GM23338 (cell line): ENCODE measurements at regions not wholly inside any gene's neighbourhood (a gene's known extent, or its start where the extent isn't known, plus 50 kb on each side); places are given as distances from the start of the nearest gene placed in this dataset.

ENCODE experiments used
- ATAC-seq: fragments of 200-7000 bp; cut with Tn5 transposase; 3 replicates; pipeline ENCODE4 v1.9.1; 2020
- DNase-seq: peaks from one replicate; pipeline ENCODE4 v3.0.0-alpha.2; 2015; ENCODE audit warnings: low spot score
- H2AFZ ChIP-seq: fragments of 200-600 bp; sonication (generic); 2 replicates; pipeline ENCODE4 v1.8.0; 2016; ENCODE audit warnings: antibody characterized with exemption, mild to moderate bottlenecking, moderate library complexity
- H3F3A ChIP-seq: fragments of 200-600 bp; sonication (generic); replicated peaks from 2 replicates; pipeline ENCODE4 v1.8.0; 2017; ENCODE audit warnings: antibody characterized with exemption, mixed run types, low read depth
- H3K27ac ChIP-seq: fragments of 200-600 bp; sonication (generic); 2 replicates; pipeline ENCODE4 v1.6.1; 2016; ENCODE audit warnings: low read depth
- H3K27me3 ChIP-seq: fragments of 200-600 bp; sonication (generic); 2 replicates; pipeline ENCODE4 v1.8.0; 2016; ENCODE audit warnings: mild to moderate bottlenecking, mixed run types, moderate library complexity; ENCODE audit not compliant: insufficient read depth
- H3K36me3 ChIP-seq: fragments of 200-600 bp; sonication (generic); 2 replicates; pipeline ENCODE4 v1.8.0; 2016; ENCODE audit warnings: mild to moderate bottlenecking; ENCODE audit not compliant: insufficient read depth
- H3K4me1 ChIP-seq: fragments of 200-600 bp; sonication (generic); 2 replicates; pipeline ENCODE4 v1.8.0; 2016; ENCODE audit warnings: mild to moderate bottlenecking, moderate library complexity; ENCODE audit not compliant: insufficient read depth
- H3K4me2 ChIP-seq: fragments of 200-600 bp; sonication (generic); 2 replicates; pipeline ENCODE4 v1.7.1; 2017; ENCODE audit warnings: mixed run types
- H3K4me3 ChIP-seq: fragments of 200-600 bp; sonication (generic); 2 replicates; pipeline ENCODE4 v1.6.1; 2016; ENCODE audit warnings: mixed run types
- H3K79me2 ChIP-seq: fragments of 200-600 bp; sonication (generic); replicated peaks from 2 replicates; pipeline ENCODE4 v1.8.0; 2017; ENCODE audit warnings: mild to moderate bottlenecking; ENCODE audit not compliant: insufficient read depth
- H3K9me2 ChIP-seq: fragments of 200-600 bp; sonication (generic); 2 replicates; pipeline ENCODE4 v1.8.0; 2017; ENCODE audit not compliant: insufficient read depth
- H4K20me1 ChIP-seq: fragments of 200-600 bp; sonication (generic); replicated peaks from 2 replicates; pipeline ENCODE4 v1.8.0; 2017; ENCODE audit warnings: mild to moderate bottlenecking; ENCODE audit not compliant: insufficient read depth
- H3K27ac Mint-ChIP-seq: 2 replicates; pipeline ENCODE4 v1.8.0; 2020; ENCODE audit warnings: inconsistent platforms, mild to moderate bottlenecking, moderate library complexity, mixed read lengths
- H3K27me3 Mint-ChIP-seq: 3 replicates; pipeline ENCODE4 v1.8.0; 2022; ENCODE audit warnings: low read depth, mild to moderate bottlenecking, moderate library complexity, mixed read lengths, inconsistent platforms; ENCODE audit not compliant: insufficient read depth, poor library complexity
- H3K36me3 Mint-ChIP-seq: 3 replicates; pipeline ENCODE4 v1.8.0; 2021; ENCODE audit warnings: low read depth, mild to moderate bottlenecking, inconsistent platforms, moderate library complexity, mixed read lengths
- H3K4me1 Mint-ChIP-seq: 3 replicates; pipeline ENCODE4 v1.8.0; 2020; ENCODE audit warnings: mild to moderate bottlenecking, inconsistent platforms, mixed read lengths
- H3K4me3 Mint-ChIP-seq: 3 replicates; pipeline ENCODE4 v1.8.0; 2021; ENCODE audit warnings: moderate library complexity, mild to moderate bottlenecking, inconsistent platforms, mixed read lengths
- H3K9me3 Mint-ChIP-seq: 3 replicates; pipeline ENCODE4 v1.8.0; 2020; ENCODE audit warnings: moderate library complexity, mild to moderate bottlenecking, inconsistent platforms, mixed read lengths
- CREB1 ChIP-seq: fragments of 250-450 bp; sonication (Bioruptor Pico); IDR thresholded peaks from 2 replicates; pipeline ENCODE4 v1.5.0; 2020; ENCODE audit warnings: low read depth, mild to moderate bottlenecking, moderate library complexity
- CTCF ChIP-seq, 2 experiments: fragments of 200-600 bp in 1 of 2; sonication (generic) in 1 of 2; conservative IDR thresholded peaks; 2 replicates each; pipeline versions ENCODE4 v1.5.1 to v1.6.1; 2016 to 2017; ENCODE audit warnings: antibody characterized with exemption in 2 of 2, low read depth in 2 of 2, mild to moderate bottlenecking in 2 of 2, moderate library complexity in 1 of 2
- EZH2phosphoT487 ChIP-seq: fragments of 200-600 bp; sonication (generic); IDR thresholded peaks from one replicate; pipeline ENCODE4 v1.8.1; 2018; ENCODE audit warnings: antibody characterized with exemption; ENCODE audit not compliant: unreplicated experiment
- JUNB ChIP-seq: IDR thresholded peaks from one replicate; pipeline ENCODE4 v1.6.1; 2016; ENCODE audit warnings: antibody characterized with exemption; ENCODE audit not compliant: unreplicated experiment
- NANOG ChIP-seq: IDR thresholded peaks from 2 replicates; pipeline ENCODE4 v1.6.1; 2016; ENCODE audit warnings: antibody characterized with exemption, borderline replicate concordance
- POLR2AphosphoS5 ChIP-seq: IDR thresholded peaks from 2 replicates; pipeline ENCODE4 v1.6.1; 2016; ENCODE audit warnings: antibody characterized with exemption, low read depth
- REST ChIP-seq: IDR thresholded peaks from one replicate; pipeline ENCODE4 v1.6.1; 2018; ENCODE audit warnings: antibody characterized with exemption; ENCODE audit not compliant: unreplicated experiment
- STAT1 ChIP-seq: IDR thresholded peaks from one replicate; pipeline ENCODE4 v1.6.1; 2016; ENCODE audit warnings: antibody characterized with exemption; ENCODE audit not compliant: unreplicated experiment
- ZNF114 ChIP-seq: fragments of 250-450 bp; sonication (Bioruptor Pico); IDR thresholded peaks from 2 replicates; pipeline ENCODE4 v1.5.0; 2020; ENCODE audit warnings: mild to moderate bottlenecking, moderate library complexity
- ZNF331 ChIP-seq: fragments of 250-450 bp; sonication (Bioruptor Pico); IDR thresholded peaks from 2 replicates; pipeline ENCODE4 v1.5.0; 2020; ENCODE audit warnings: low read depth, mild to moderate bottlenecking, moderate library complexity

GRCh38 chr6:37566950-37567349, 67.3 kb upstream of the CCDC167 start (continued):
- TF ChIP-seq CREB1 (CRISPR knock-in tag), result no peak

GRCh38 chr6:37566111-37566949, 66.6 kb upstream of the CCDC167 start:
- no peaks in the 10 kb centered on the region for H3K36me3 Mint-ChIP-seq
- H3K27ac ChIP-seq, result no peak overlapping the region
- no peaks in the 10 kb centered on the region for H3K79me2 ChIP-seq
- peak; percentile 84 for DNase-seq
- H3K4me3 ChIP-seq, result peak overlapping the region; percentile 84
- no peaks in the 10 kb centered on the region for H4K20me1 ChIP-seq
- ATAC-seq, result peak; percentile 85
- no peaks in the 10 kb centered on the region for H3K36me3 ChIP-seq
- H3K4me3 Mint-ChIP-seq, result peak overlapping the region; percentile 82
- peaks cover 21% of the 10 kb centered on the region for H3K4me1 Mint-ChIP-seq
- peaks cover 17% of the 10 kb centered on the region for H3K27me3 Mint-ChIP-seq
- no peaks in the 10 kb centered on the region for H3K27me3 ChIP-seq
- TF ChIP-seq ZNF331 (CRISPR knock-in tag) (no peak), STAT1 (no peak), REST (no peak), CTCF (conservative IDR thresholded peaks at IDR 0.05; ENCODE audit: low read depth in 2 of 2) (peak; percentile 73 to 95), EZH2phosphoT487 (no peak), ZNF114 (CRISPR knock-in tag) (no peak), CREB1 (CRISPR knock-in tag) (peak; percentile 49; the same call in 1 of the 2 replicates), POLR2AphosphoS5 (no peak), JUNB (no peak), NANOG (no peak)
- peak overlapping the region; percentile 95 for H3K4me2 ChIP-seq
- peaks cover 6% of the 10 kb centered on the region; the same call in 1 of the 2 replicates for H3K4me1 ChIP-seq
- no peak overlapping the region for H3K27ac Mint-ChIP-seq
- no peaks in the 10 kb centered on the region for H3F3A ChIP-seq
- H3K9me2 ChIP-seq, result no peaks in the 10 kb centered on the region
- H3K9me3 Mint-ChIP-seq, result no peaks in the 10 kb centered on the region
- peak overlapping the region; percentile 99 for H2AFZ ChIP-seq
